ENCODE measurements at regions not wholly inside any gene's neighbourhood (a gene's known extent, or its start where the extent isn't known, plus 50 kb on each side); places are given as distances from the start of the nearest gene placed in this dataset.
"Not testable (repeated sequence)": the region's sequence is repeated elsewhere in the genome, so short reads cannot be mapped to it uniquely, and the experiment has no call there.

GRCh38 chr5:171710451-171711024 is 75.1 kb upstream of the SMIM23 start:
- DNase-seq (ENCODE audit: low read depth, low spot score) = no peak

DNA sequence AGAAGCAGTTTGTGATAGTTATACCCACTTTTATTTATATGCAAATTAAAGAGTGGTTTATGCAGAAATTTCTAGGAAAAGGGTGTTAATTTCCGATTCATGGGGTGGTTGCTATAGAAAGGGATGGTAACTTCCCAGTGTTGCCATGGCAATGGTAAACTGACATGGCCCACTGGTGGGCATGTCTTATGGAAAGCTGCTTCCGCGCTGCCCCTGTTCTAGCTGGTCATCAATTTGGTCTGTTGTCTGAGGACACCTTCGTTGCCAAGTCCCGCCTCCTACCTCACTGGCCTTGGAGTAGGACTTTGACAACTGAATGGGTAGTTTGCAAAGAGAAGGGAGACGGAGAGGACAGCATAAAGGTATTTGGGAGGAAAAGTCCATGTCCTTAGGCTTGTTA is 74.0 kb upstream of the SMIM23 start:
- DNase-seq (ENCODE audit: low read depth, low spot score) = no peak

- no peak for DNase-seq (ENCODE audit: low read depth, low spot score)
Observed at GRCh38 chr5:171712616-171713015, 73.0 kb upstream of the SMIM23 start.

DNA sequence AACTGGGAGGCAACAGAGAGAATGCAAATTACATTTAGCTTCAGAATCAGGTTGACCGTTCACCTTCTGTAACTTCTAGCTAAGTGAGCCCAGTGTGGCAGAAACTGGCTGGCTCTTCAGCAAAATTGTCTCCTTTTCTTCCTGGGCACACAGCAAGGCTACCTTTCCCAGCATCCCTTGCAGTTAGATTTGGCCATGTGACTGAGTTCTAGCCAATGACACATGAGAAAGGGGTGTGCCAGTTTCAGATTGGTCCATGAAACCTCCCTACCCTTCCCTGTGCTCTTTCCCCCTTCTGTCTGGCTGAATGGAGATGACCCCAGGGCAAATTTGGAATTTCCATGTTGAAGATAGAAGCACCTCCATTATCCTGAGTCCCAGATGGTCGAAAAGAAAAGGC is 72.5 kb upstream of the SMIM23 start:
- no peak for DNase-seq (ENCODE audit: low read depth, low spot score)

GRCh38 chr5:171714261-171714660 is 71.4 kb upstream of the SMIM23 start:
- DNase-seq (ENCODE audit: low read depth, low spot score) = no peak

- DNase-seq (ENCODE audit: low read depth, low spot score) = no peak
Observed at GRCh38 chr5:171714851-171715250, 70.8 kb upstream of the SMIM23 start.

DNA sequence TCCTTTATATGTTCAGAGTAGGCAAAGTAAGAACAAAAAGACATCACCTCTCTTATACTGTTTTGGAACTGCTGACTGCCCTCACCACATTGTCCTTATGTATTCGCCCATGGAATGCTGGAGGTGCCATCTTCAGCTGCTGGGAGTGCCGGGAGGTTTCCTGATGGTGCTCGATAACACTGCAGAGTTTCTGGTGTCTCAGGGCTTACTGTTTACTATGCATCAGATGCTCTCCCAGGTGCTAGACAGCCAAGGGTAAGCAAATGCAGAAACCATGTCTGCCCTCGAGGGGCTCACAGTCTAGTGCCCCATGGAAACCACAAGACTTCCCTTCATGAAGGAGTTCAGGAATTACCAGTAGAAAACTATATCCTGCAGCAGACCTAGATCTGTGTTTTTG is 70.1 kb upstream of the SMIM23 start:
- DNase-seq (ENCODE audit: low read depth, low spot score) = no peak

GRCh38 chr5:171720086-171720485 is 65.5 kb upstream of the SMIM23 start:
- DNase-seq (ENCODE audit: low read depth, low spot score) = no peak

DNA sequence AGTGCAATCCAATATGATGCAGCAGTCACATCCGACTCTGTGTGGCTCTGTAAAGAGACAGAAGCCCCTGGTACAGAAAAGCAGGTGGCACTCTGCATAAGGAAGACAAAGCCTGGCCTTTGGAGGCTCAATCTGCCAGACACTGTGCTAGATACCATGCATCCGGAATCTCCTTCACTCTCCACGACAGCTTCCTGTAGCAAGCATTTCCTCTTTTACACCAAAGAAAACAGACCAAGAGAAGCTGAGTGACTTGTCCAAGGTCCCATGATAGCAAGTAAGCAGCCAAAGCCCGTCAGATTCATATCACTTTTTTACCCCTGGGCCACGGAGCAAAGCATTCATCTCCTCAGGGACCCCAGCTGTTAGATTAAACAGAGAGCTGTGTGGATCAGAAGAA is 64.2 kb upstream of the SMIM23 start:
- no peak for DNase-seq (ENCODE audit: low read depth, low spot score)

DNA sequence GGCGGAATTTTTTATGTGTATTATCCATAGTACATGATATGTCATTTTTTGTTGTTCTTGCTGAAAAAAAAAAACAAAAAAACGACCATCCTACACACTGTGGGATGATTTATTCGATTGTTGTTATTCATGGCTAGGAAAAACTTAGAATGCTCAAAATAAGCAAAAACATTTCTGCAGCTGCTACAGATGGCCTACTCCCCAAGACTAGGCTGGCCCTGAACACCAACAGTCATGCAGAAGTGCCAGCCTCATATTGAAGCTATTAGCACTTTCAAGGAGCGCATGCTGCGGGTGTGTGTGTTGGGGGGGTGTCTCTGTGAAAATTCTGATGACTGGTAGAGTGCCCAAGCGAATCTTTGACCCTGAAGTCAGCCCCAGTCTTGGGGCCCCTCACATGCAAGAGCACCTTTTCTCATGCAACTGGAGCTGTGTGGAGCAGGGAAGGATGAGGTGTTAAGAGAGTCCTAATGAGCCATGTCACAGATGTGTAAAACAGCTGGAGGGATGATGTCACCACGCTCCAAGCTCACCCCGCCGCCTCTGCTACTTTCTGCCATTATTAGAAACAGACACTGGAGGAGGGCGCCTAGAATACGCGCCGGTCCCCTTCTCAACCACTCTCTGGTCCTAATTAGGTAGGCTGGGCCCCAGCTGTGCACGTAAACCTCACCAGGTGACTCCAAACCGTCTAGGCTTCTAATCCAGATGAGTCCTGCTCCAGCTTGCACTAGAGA is 61.0 kb upstream of the SMIM23 start:
- no peak for DNase-seq (ENCODE audit: low read depth, low spot score)

GRCh38 chr5:171725205-171725601 is 60.4 kb upstream of the SMIM23 start:
- DNase-seq (ENCODE audit: low read depth, low spot score) = no peak

- not testable (repeated sequence) for DNase-seq (ENCODE audit: low read depth, low spot score)
Observed at GRCh38 chr5:171726819-171727218, 58.8 kb upstream of the SMIM23 start.

- DNase-seq (ENCODE audit: low read depth, low spot score) = no peak
Observed at GRCh38 chr5:171728686-171729085, 56.9 kb upstream of the SMIM23 start.

Data from iPS DF 19.7 (cell line).